OCI-LY7 (cell line): ENCODE measurements at regions not wholly inside any gene's neighbourhood (a gene's known extent, or its start where the extent isn't known, plus 50 kb on each side); places are given as distances from the start of the nearest gene placed in this dataset.

Source experiments
- BruUV-seq: library from RNA; stranded (reverse); fragments of 400-500 nt; replicated peaks from 2 replicates; lab custom pipeline; 2021; lab: Mats Ljungman, UMichigan
- CTCF ChIA-PET: fragments of 300-600 bp; sonication (Branson Sonifier 250); formaldehyde crosslinking; loops from one replicate; lab custom pipeline; 2022; ENCODE audit warnings: antibody characterized with exemption; ENCODE audit not compliant: unreplicated experiment; lab: Charles Lee
- POLR2A ChIA-PET: fragments of 300-600 bp; sonication (Branson Sonifier 250); formaldehyde crosslinking; loops from one replicate; lab custom pipeline; 2022; ENCODE audit warnings: antibody characterized with exemption; lab: Charles Lee
- DNase-seq: peaks from one replicate; pipeline ENCODE4 v3.0.0-alpha.2; 2015; ENCODE audit warnings: low spot score
- H2AFZ ChIP-seq: fragments of 200-600 bp; sonication (generic), shearing (Covaris generic); 2 replicates; pipeline ENCODE4 v1.6.1; 2014; ENCODE audit warnings: mild to moderate bottlenecking, antibody characterized with exemption, low read length, moderate library complexity
- H3K27ac ChIP-seq: fragments of 200-600 bp; sonication (generic); 2 replicates; pipeline ENCODE4 v1.5.1; 2014; ENCODE audit warnings: mixed run types, low read depth, mild to moderate bottlenecking, moderate library complexity, low read length, inconsistent platforms; ENCODE audit not compliant: poor library complexity, severe bottlenecking
- H3K36me3 ChIP-seq: fragments of 200-600 bp; sonication (generic); 2 replicates; pipeline ENCODE4 v1.6.1; 2014; ENCODE audit warnings: mild to moderate bottlenecking, antibody characterized with exemption, low read length, moderate library complexity, mixed read lengths; ENCODE audit not compliant: insufficient read depth
- H3K4me1 ChIP-seq: fragments of 200-600 bp; sonication (generic); 2 replicates; pipeline ENCODE4 v1.5.1; 2014; ENCODE audit warnings: mild to moderate bottlenecking, low read length; ENCODE audit not compliant: insufficient read depth, poor library complexity, severe bottlenecking
- H3K4me2 ChIP-seq: fragments of 200-600 bp; sonication (generic); 2 replicates; pipeline ENCODE4 v1.6.1; 2014; ENCODE audit warnings: mild to moderate bottlenecking, low read length
- H3K4me3 ChIP-seq: fragments of 200-600 bp; sonication (generic); 2 replicates; pipeline ENCODE4 v1.5.1; 2014; ENCODE audit warnings: mild to moderate bottlenecking, low read depth, low read length; ENCODE audit not compliant: poor library complexity, severe bottlenecking
- H3K79me2 ChIP-seq: fragments of 200-600 bp; sonication (generic); 2 replicates; pipeline ENCODE4 v1.6.1; 2016; ENCODE audit warnings: low read depth, mild to moderate bottlenecking, low read length, moderate library complexity, mixed read lengths; ENCODE audit not compliant: insufficient read depth
- H3K9me2 ChIP-seq: fragments of 200-600 bp; sonication (generic); 2 replicates; pipeline ENCODE4 v1.6.1; 2016; ENCODE audit warnings: mild to moderate bottlenecking, low read length, mixed read lengths; ENCODE audit not compliant: insufficient read depth
- H3K9me3 ChIP-seq: fragments of 200-600 bp; sonication (generic); 2 replicates; pipeline ENCODE4 v1.6.1; 2014; ENCODE audit warnings: mild to moderate bottlenecking, mixed run types, low read length, mixed read lengths
- H4K20me1 ChIP-seq: fragments of 200-600 bp; sonication (generic); 2 replicates; pipeline ENCODE4 v1.6.1; 2014; ENCODE audit warnings: mild to moderate bottlenecking, antibody characterized with exemption, low read length, moderate library complexity, mixed read lengths; ENCODE audit not compliant: insufficient read depth
- EZH2phosphoT487 ChIP-seq: fragments of 200-600 bp; sonication (generic); IDR thresholded peaks from 2 replicates; pipeline ENCODE4 v1.6.1; 2018; ENCODE audit warnings: low read depth, borderline replicate concordance, mild to moderate bottlenecking, mixed run types, antibody characterized with exemption, low read length, moderate library complexity, mixed read lengths
- intact Hi-C: fragments of 100-400 bp; cut with micrococcal nuclease; formaldehyde crosslinking; loops from one replicate; pipeline ENCODE4 v1.10.0; 2022; ENCODE audit not compliant: unreplicated experiment
- TF ChIP-seq, protein P1 (sequence below): fragments of 200-600 bp; sonication (generic); conservative IDR thresholded peaks from 2 replicates; pipeline ENCODE4 v1.5.1; 2014; ENCODE audit warnings: mild to moderate bottlenecking, antibody characterized with exemption, low read length, moderate library complexity, mixed read lengths

DNA sequence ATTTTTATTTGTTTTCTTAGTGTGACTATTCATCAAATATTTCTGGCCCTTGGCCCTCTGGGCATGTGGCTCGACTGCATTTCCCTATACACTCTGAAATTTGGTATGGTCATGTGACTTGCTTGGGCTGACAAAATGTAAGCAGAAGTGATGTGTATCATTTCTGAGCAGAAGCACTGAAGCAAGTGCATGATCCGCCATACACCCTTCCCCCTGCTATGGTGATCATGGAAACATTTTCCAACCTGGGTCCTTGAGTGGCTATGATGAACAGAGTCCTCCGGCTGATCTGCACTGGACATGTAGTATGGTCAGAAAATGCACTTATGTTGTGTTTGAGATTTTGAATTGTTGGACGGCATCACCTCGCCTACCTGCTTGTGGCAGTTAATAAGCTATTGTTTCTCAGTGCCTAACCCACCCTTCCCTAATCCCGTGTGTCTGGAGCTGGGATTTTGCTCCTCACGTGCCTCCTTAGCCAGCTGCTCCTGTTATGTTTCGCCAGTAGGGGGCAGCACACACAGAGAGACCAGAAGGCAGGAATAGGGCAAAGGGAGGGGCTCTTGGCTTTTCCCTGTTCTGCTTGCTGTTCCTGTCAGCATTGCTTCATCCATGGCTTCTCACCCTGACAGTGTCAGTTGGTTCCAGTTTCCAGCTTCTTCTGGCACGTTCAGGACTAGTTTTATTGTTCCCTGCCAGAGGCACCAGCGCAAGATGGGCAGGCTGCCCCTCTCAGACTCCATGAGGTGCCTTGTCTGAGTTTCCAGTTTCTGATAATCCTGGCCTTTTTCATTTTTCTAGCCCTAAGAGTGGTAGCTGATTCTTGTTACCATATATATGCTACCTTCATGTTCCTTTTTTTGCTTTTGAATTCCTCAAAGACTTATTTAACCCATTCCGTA, 207.4 kb downstream of the ARL6IP6 start:
- intact Hi-C loops = loop anchor here (10.0 kb wide), 1 partner anchor 589 kb away; no protein-coding TSS in a partner anchor
- Histone ChIP-seq H3K9me3 (no peaks in the 10 kb centered on the region), H3K4me1 (no peaks in the 10 kb centered on the region), H3K4me2 (no peak overlapping the region), H3K9me2 (no peaks in the 10 kb centered on the region), H3K4me3 (no peak overlapping the region), H4K20me1 (no peaks in the 10 kb centered on the region; the same call in 1 of the 2 replicates), H2AFZ (no peak overlapping the region), H3K36me3 (no peaks in the 10 kb centered on the region), H3K27ac (no peak overlapping the region), H3K79me2 (no peaks in the 10 kb centered on the region)
- no TSS peak for BruUV-seq
- ChIA-PET CTCF (no interaction called here), POLR2A (interaction anchor here (1.1 kb wide), 1 partner anchor 23 kb away, joined by 3 read pairs; no protein-coding TSS in a partner anchor)
- DNase-seq = peak; percentile 56
- no peak for TF ChIP-seq EZH2phosphoT487
- TF ChIP-seq, protein P1, sequence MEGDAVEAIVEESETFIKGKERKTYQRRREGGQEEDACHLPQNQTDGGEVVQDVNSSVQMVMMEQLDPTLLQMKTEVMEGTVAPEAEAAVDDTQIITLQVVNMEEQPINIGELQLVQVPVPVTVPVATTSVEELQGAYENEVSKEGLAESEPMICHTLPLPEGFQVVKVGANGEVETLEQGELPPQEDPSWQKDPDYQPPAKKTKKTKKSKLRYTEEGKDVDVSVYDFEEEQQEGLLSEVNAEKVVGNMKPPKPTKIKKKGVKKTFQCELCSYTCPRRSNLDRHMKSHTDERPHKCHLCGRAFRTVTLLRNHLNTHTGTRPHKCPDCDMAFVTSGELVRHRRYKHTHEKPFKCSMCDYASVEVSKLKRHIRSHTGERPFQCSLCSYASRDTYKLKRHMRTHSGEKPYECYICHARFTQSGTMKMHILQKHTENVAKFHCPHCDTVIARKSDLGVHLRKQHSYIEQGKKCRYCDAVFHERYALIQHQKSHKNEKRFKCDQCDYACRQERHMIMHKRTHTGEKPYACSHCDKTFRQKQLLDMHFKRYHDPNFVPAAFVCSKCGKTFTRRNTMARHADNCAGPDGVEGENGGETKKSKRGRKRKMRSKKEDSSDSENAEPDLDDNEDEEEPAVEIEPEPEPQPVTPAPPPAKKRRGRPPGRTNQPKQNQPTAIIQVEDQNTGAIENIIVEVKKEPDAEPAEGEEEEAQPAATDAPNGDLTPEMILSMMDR = peak; percentile 94

DNA sequence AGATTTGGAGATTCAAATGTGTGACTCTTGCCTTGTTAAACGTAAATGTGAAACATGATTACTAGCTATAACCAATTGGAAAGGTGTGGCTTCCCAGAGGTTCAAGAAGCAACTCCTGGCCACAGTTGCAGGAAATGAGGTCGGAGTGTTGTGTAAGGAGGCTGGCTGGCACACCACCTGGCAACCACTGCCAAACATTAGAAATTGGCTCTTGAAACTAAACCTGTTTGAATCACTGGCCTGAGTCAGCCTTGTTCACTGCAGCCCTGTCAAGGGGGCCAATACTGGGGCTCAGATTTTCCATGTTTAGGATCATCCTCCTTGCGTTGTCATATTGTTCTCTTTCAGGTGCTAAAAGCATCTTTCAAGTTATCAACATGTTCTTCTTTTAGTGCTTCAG, 206.3 kb downstream of the ARL6IP6 start:
- Histone ChIP-seq H3K36me3 (no peaks in the 10 kb centered on the region), H3K9me2 (no peaks in the 10 kb centered on the region), H3K4me2 (no peak overlapping the region), H3K4me1 (no peaks in the 10 kb centered on the region), H3K27ac (no peak overlapping the region), H3K9me3 (no peaks in the 10 kb centered on the region), H3K4me3 (no peak overlapping the region), H2AFZ (no peak overlapping the region), H3K79me2 (no peaks in the 10 kb centered on the region), H4K20me1 (no peaks in the 10 kb centered on the region; the same call in 1 of the 2 replicates)
- no peak for DNase-seq
- intact Hi-C loops = loop anchor here (10.0 kb wide), 1 partner anchor 590 kb away; no protein-coding TSS in a partner anchor
- no TSS peak for BruUV-seq
- CTCF ChIA-PET = no interaction called here
- POLR2A ChIA-PET = no interaction called here
- TF ChIP-seq, protein P1 = no peak
- TF ChIP-seq EZH2phosphoT487 = no peak

DNA sequence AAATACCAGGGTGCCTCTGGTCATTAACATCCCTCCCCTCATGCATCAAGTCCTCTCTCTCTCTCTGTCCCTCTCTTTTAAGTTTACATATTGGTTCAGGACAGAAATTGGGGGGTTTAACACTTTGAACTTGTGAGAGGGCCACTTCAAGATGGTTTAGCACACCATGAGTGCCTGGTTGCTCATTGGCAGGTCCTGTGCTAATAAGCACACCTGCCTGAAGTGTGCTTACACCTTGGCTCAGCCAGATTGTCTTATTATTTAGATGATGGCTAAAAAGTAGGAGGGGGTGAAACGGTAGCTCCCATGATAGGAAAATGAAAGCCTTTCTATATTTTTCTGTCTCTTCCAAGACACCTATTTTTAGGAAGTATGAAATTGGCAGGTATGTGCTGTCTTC, 205.8 kb downstream of the ARL6IP6 start:
- no TSS peak for BruUV-seq
- no peaks in the 10 kb centered on the region for H3K4me1 ChIP-seq
- H3K36me3 ChIP-seq = no peaks in the 10 kb centered on the region
- H3K9me3 ChIP-seq = no peaks in the 10 kb centered on the region
- H3K9me2 ChIP-seq = no peaks in the 10 kb centered on the region
- no peak overlapping the region for H2AFZ ChIP-seq
- H3K79me2 ChIP-seq = no peaks in the 10 kb centered on the region
- no peak overlapping the region for H3K4me3 ChIP-seq
- CTCF ChIA-PET = no interaction called here
- H3K4me2 ChIP-seq = no peak overlapping the region
- no peaks in the 10 kb centered on the region; the same call in 1 of the 2 replicates for H4K20me1 ChIP-seq
- intact Hi-C loops = loop anchor here (10.0 kb wide), 1 partner anchor 591 kb away; no protein-coding TSS in a partner anchor
- POLR2A ChIA-PET = no interaction called here
- H3K27ac ChIP-seq = no peak overlapping the region
- DNase-seq = no peak
- no peak for TF ChIP-seq EZH2phosphoT487
- TF ChIP-seq, protein P1 = no peak
